ENCODE measurements at regions not wholly inside any gene's neighbourhood (a gene's known extent, or its start where the extent isn't known, plus 50 kb on each side); places are given as distances from the start of the nearest gene placed in this dataset.
"Not testable (repeated sequence)": the region's sequence is repeated elsewhere in the genome, so short reads cannot be mapped to it uniquely, and the experiment has no call there.

DNA sequence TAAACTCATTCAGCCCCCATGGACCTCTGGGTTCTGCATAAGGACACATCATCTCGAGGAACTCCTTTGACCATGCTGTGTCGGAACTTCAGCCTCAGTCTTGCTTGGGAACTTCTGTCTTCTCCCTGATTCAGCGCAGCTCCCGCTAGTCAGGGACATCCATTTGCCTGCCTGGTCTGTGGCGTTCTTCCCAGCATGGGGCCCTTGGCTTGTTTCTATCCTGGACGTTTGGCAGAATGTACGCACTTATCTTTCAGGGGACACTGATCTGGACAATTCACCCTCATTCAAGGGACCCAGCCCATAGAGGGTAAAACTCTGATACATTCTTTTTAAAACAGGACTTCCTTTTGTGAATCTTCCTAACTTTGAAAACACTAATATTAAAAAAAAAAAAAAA lies 75.8 kb upstream of the WIPF1 start:
- intact Hi-C loops (cut with micrococcal nuclease) = no loop called here
- H3K27me3 Mint-ChIP-seq (ENCODE audit: low read depth in 2 of 2) = no peaks in the 10 kb centered on the region
- H3K9me3 Mint-ChIP-seq = peaks cover 4 to 5% of the 10 kb centered on the region in 2 donors
- Histone ChIP-seq H3K4me1 (ENCODE audit: control insufficient read depth, insufficient read depth, low read length) (peaks cover 7% of the 10 kb centered on the region), H3K27ac (ENCODE audit: low read length) (no peak overlapping the region), H3K9me3 (ENCODE audit: control insufficient read depth, insufficient read depth, low read length) (peaks cover 8% of the 10 kb centered on the region), H3K27me3 (ENCODE audit: control insufficient read depth, insufficient read depth, low read length) (no peaks in the 10 kb centered on the region), H3K4me3 (ENCODE audit: low read length) (no peak overlapping the region), H3K36me3 (ENCODE audit: control insufficient read depth, insufficient read depth, low read length) (peaks cover 10% of the 10 kb centered on the region)
- H3K4me3 Mint-ChIP-seq = no peak overlapping the region
- ATAC-seq (no peak), DNase-seq (no peak)
- TF ChIP-seq, protein P1, sequence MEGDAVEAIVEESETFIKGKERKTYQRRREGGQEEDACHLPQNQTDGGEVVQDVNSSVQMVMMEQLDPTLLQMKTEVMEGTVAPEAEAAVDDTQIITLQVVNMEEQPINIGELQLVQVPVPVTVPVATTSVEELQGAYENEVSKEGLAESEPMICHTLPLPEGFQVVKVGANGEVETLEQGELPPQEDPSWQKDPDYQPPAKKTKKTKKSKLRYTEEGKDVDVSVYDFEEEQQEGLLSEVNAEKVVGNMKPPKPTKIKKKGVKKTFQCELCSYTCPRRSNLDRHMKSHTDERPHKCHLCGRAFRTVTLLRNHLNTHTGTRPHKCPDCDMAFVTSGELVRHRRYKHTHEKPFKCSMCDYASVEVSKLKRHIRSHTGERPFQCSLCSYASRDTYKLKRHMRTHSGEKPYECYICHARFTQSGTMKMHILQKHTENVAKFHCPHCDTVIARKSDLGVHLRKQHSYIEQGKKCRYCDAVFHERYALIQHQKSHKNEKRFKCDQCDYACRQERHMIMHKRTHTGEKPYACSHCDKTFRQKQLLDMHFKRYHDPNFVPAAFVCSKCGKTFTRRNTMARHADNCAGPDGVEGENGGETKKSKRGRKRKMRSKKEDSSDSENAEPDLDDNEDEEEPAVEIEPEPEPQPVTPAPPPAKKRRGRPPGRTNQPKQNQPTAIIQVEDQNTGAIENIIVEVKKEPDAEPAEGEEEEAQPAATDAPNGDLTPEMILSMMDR (IDR thresholded peaks at IDR 0.05) = no peak
- peaks cover 15 to 16% of the 10 kb centered on the region in 2 donors for H3K4me1 Mint-ChIP-seq
- peaks cover 16% of the 10 kb centered on the region for H3K36me3 Mint-ChIP-seq
- WGBS (ENCODE audit: insufficient coverage) = 96% methylated on average over 7 of the region's 7 CpGs
- no peak overlapping the region for H3K27ac Mint-ChIP-seq

DNA sequence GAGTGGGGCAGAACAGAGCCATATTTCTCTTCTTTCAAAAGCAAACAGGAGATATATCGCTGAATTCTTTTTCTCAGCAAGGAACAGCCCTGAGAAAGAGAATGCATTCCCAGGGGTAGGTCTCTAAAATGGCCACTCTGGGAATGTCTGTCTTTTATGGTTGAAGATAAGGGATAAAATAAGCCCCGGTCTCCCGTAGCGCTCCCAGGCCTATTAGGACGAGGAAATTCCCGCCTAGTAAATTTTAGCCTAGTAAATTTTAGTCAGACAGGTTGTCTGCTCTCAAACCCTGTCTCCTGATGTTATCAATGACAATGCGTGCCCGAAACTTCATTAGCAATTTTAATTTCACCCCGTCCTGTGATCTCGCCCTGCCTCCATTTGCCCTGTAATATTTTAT lies 73.9 kb upstream of the WIPF1 start:
- H3K27ac ChIP-seq (ENCODE audit: low read length); H3K27me3 ChIP-seq (ENCODE audit: control insufficient read depth, insufficient read depth, low read length); H3K4me3 ChIP-seq (ENCODE audit: low read length); intact Hi-C loops (cut with micrococcal nuclease); ATAC-seq; H3K9me3 Mint-ChIP-seq; H3K9me3 ChIP-seq (ENCODE audit: control insufficient read depth, insufficient read depth, low read length); DNase-seq; H3K4me3 Mint-ChIP-seq; H3K27ac Mint-ChIP-seq; H3K27me3 Mint-ChIP-seq (ENCODE audit: low read depth in 2 of 2): not testable (repeated sequence)
- Histone ChIP-seq H3K4me1 (ENCODE audit: control insufficient read depth, insufficient read depth, low read length) (peaks cover 23% of the 10 kb centered on the region), H3K36me3 (ENCODE audit: control insufficient read depth, insufficient read depth, low read length) (peaks cover 10% of the 10 kb centered on the region)
- Mint-ChIP-seq H3K4me1 (peaks cover 18 to 24% of the 10 kb centered on the region in 2 donors), H3K36me3 (peaks cover 16% of the 10 kb centered on the region)
- WGBS (ENCODE audit: insufficient coverage) = 98% methylated on average over 10 of the region's 10 CpGs

DNA sequence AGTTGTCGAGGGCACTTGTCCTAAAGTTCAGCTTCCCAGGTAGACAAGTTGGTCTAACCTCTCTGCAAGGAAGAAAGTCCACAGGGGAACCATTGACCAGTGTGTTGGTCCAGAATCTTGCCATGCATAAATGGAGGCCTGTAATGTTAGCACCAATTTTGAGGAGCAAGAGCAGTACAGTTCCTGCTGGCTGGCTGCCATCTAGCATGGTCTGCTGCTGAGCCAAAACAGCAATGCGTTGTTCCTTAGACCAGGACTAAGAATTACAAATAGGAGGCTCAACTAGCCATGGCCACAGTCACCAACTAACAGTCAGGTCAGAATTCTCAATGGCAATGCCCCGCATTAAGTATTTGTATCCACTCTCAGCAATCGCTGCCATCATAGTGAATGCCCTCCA lies 72.8 kb upstream of the WIPF1 start:
- H3K4me1 ChIP-seq (ENCODE audit: control insufficient read depth, insufficient read depth, low read length) = peaks cover 19% of the 10 kb centered on the region
- peaks cover 16 to 27% of the 10 kb centered on the region in 2 donors for H3K4me1 Mint-ChIP-seq
- H3K27me3 Mint-ChIP-seq (ENCODE audit: low read depth in 2 of 2) = no peaks in the 10 kb centered on the region
- ATAC-seq (no peak), DNase-seq (no peak)
- peaks cover 10% of the 10 kb centered on the region for H3K36me3 ChIP-seq (ENCODE audit: control insufficient read depth, insufficient read depth, low read length)
- peaks cover 16% of the 10 kb centered on the region for H3K36me3 Mint-ChIP-seq
- intact Hi-C loops (cut with micrococcal nuclease) = no loop called here
- peaks cover 8% of the 10 kb centered on the region for H3K9me3 ChIP-seq (ENCODE audit: control insufficient read depth, insufficient read depth, low read length)
- H3K9me3 Mint-ChIP-seq = peaks cover 4 to 5% of the 10 kb centered on the region in 2 donors
- no peak overlapping the region for H3K4me3 Mint-ChIP-seq
- TF ChIP-seq, protein P1 (IDR thresholded peaks at IDR 0.05) = no peak
- no peak overlapping the region for H3K4me3 ChIP-seq (ENCODE audit: low read length)
- no peak overlapping the region for H3K27ac ChIP-seq (ENCODE audit: low read length)
- no peak overlapping the region for H3K27ac Mint-ChIP-seq
- WGBS (ENCODE audit: insufficient coverage) = 92% methylated on average over 4 of the region's 4 CpGs
- H3K27me3 ChIP-seq (ENCODE audit: control insufficient read depth, insufficient read depth, low read length) = no peaks in the 10 kb centered on the region

DNA sequence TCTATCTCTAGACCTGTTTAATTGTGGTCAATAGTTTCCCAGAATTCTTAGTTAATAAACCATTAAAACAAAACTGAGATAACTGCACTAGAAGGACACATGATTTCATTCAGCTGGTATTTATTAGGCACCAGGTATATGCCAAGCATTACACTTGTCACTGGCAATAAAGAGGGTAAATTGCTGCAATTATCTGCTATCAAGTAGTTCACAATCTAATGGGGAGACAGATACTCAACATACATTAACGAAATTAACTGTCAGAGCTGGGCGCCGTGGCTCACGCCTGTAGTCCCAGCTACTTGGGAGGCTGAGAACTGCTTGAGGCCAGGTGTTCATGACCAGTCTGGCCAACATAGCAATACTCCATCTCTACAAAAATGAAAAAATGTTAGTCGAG lies 71.7 kb upstream of the WIPF1 start:
- peaks cover 13 to 24% of the 10 kb centered on the region in 2 donors for H3K4me1 Mint-ChIP-seq
- intact Hi-C loops (cut with micrococcal nuclease) = no loop called here
- DNase-seq (no peak), ATAC-seq (no peak)
- no peak overlapping the region for H3K27ac Mint-ChIP-seq
- no peaks in the 10 kb centered on the region for H3K27me3 ChIP-seq (ENCODE audit: control insufficient read depth, insufficient read depth, low read length)
- H3K4me1 ChIP-seq (ENCODE audit: control insufficient read depth, insufficient read depth, low read length) = peaks cover 18% of the 10 kb centered on the region
- peaks cover 8% of the 10 kb centered on the region for H3K9me3 ChIP-seq (ENCODE audit: control insufficient read depth, insufficient read depth, low read length)
- no peak overlapping the region for H3K4me3 ChIP-seq (ENCODE audit: low read length)
- peaks cover 10% of the 10 kb centered on the region for H3K36me3 ChIP-seq (ENCODE audit: control insufficient read depth, insufficient read depth, low read length)
- no peak overlapping the region for H3K4me3 Mint-ChIP-seq
- WGBS (ENCODE audit: insufficient coverage) = 96% methylated on average over 5 of the region's 5 CpGs
- no peaks in the 10 kb centered on the region for H3K27me3 Mint-ChIP-seq (ENCODE audit: low read depth in 2 of 2)
- peaks cover 16% of the 10 kb centered on the region for H3K36me3 Mint-ChIP-seq
- no peak overlapping the region for H3K27ac ChIP-seq (ENCODE audit: low read length)
- TF ChIP-seq, protein P1 (IDR thresholded peaks at IDR 0.05) = no peak
- H3K9me3 Mint-ChIP-seq = peaks cover 4 to 5% of the 10 kb centered on the region in 2 donors
